ENCODE measurements at regions not wholly inside any gene's neighbourhood (a gene's known extent, or its start where the extent isn't known, plus 50 kb on each side); places are given as distances from the start of the nearest gene placed in this dataset.

GRCh38 chr7:131110297-131111080 is 217.2 kb upstream of the MKLN1 start:
- Histone ChIP-seq H2AFZ (ENCODE audit: low read depth, low read length) (peak overlapping the region; percentile 70), H3K4me2 (ENCODE audit: insufficient read depth, low read length) (peak overlapping the region; percentile 94), H3K9ac (ENCODE audit: low read depth, low read length) (peak overlapping the region; percentile 71), H3K27me3 (ENCODE audit: insufficient read depth, low read length, poor library complexity) (no peaks in the 10 kb centered on the region), H4K20me1 (ENCODE audit: insufficient read depth, low read length) (no peaks in the 10 kb centered on the region), H3K4me3 (ENCODE audit: low read depth in 1 of 2, low read length in 2 of 2) (peak overlapping the region in 1 of 2 experiments; percentile 77; a peak in 3 of 4 replicates), H3K4me1 (ENCODE audit: insufficient read depth, low read length) (peaks cover 44% of the 10 kb centered on the region), H3K9me3 (ENCODE audit: insufficient read depth, low read length, severe bottlenecking) (no peaks in the 10 kb centered on the region), H3K36me3 (ENCODE audit: insufficient read depth, low read length) (no peaks in the 10 kb centered on the region; the same call in 1 of the 2 replicates), H3K79me2 (ENCODE audit: insufficient read depth, low read length) (0 out of 2 replicates have a peak, but pooled peaks cover 8% of the 10 kb centered on the region), H3K27ac (ENCODE audit: low read length) (peak overlapping the region; percentile 46)
- DNase-seq (no peak), ATAC-seq (ENCODE audit: insufficient read depth, low read depth) (no peak)
- TF ChIP-seq EZH2 (IDR thresholded peaks at IDR 0.05; ENCODE audit: borderline replicate concordance, low read depth, low read length, severe bottlenecking) (no peak), CTCF (IDR thresholded peaks at IDR 0.05; ENCODE audit: borderline replicate concordance, extremely low read depth, low read length, poor library complexity, severe bottlenecking) (no peak)

- ATAC-seq (ENCODE audit: insufficient read depth, low read depth) (no peak), DNase-seq (no peak)
- Histone ChIP-seq H3K27me3 (ENCODE audit: insufficient read depth, low read length, poor library complexity) (no peaks in the 10 kb centered on the region), H3K4me1 (ENCODE audit: insufficient read depth, low read length) (peaks cover 42% of the 10 kb centered on the region), H3K4me2 (ENCODE audit: insufficient read depth, low read length) (no peak overlapping the region), H3K36me3 (ENCODE audit: insufficient read depth, low read length) (no peaks in the 10 kb centered on the region; the same call in 1 of the 2 replicates), H3K79me2 (ENCODE audit: insufficient read depth, low read length) (0 out of 2 replicates have a peak, but pooled peaks cover 7% of the 10 kb centered on the region), H3K27ac (ENCODE audit: low read length) (no peak overlapping the region), H4K20me1 (ENCODE audit: insufficient read depth, low read length) (no peaks in the 10 kb centered on the region), H3K9me3 (ENCODE audit: insufficient read depth, low read length, severe bottlenecking) (no peaks in the 10 kb centered on the region), H2AFZ (ENCODE audit: low read depth, low read length) (no peak overlapping the region), H3K9ac (ENCODE audit: low read depth, low read length) (no peak overlapping the region), H3K4me3 (ENCODE audit: low read depth in 1 of 2, low read length in 2 of 2) (no peak overlapping the region)
- TF ChIP-seq CTCF (IDR thresholded peaks at IDR 0.05; ENCODE audit: borderline replicate concordance, extremely low read depth, low read length, poor library complexity, severe bottlenecking) (no peak), EZH2 (IDR thresholded peaks at IDR 0.05; ENCODE audit: borderline replicate concordance, low read depth, low read length, severe bottlenecking) (no peak)
Measured at GRCh38 chr7:131111081-131111576, 216.5 kb upstream of the MKLN1 start.

- ATAC-seq (ENCODE audit: insufficient read depth, low read depth) (no peak), DNase-seq (no peak)
- Histone ChIP-seq H2AFZ (ENCODE audit: low read depth, low read length) (no peak overlapping the region), H3K4me2 (ENCODE audit: insufficient read depth, low read length) (no peak overlapping the region), H4K20me1 (ENCODE audit: insufficient read depth, low read length) (no peaks in the 10 kb centered on the region), H3K4me3 (ENCODE audit: low read depth in 1 of 2, low read length in 2 of 2) (no peak overlapping the region), H3K79me2 (ENCODE audit: insufficient read depth, low read length) (0 out of 2 replicates have a peak, but pooled peaks cover under 1% of the 10 kb centered on the region), H3K36me3 (ENCODE audit: insufficient read depth, low read length) (no peaks in the 10 kb centered on the region), H3K27ac (ENCODE audit: low read length) (no peak overlapping the region), H3K27me3 (ENCODE audit: insufficient read depth, low read length, poor library complexity) (no peaks in the 10 kb centered on the region), H3K4me1 (ENCODE audit: insufficient read depth, low read length) (peaks cover 36% of the 10 kb centered on the region), H3K9me3 (ENCODE audit: insufficient read depth, low read length, severe bottlenecking) (no peaks in the 10 kb centered on the region), H3K9ac (ENCODE audit: low read depth, low read length) (no peak overlapping the region)
- TF ChIP-seq EZH2 (IDR thresholded peaks at IDR 0.05; ENCODE audit: borderline replicate concordance, low read depth, low read length, severe bottlenecking) (no peak), CTCF (IDR thresholded peaks at IDR 0.05; ENCODE audit: borderline replicate concordance, extremely low read depth, low read length, poor library complexity, severe bottlenecking) (no peak)
Measured at GRCh38 chr7:131111792-131112191, 215.9 kb upstream of the MKLN1 start.
